DND-41 (cell line): ENCODE measurements at regions not wholly inside any gene's neighbourhood (a gene's known extent, or its start where the extent isn't known, plus 50 kb on each side); places are given as distances from the start of the nearest gene placed in this dataset.

ENCODE experiments used
- CTCF ChIP-seq: IDR thresholded peaks from 2 replicates; pipeline ENCODE4 v1.5.1; 2012; ENCODE audit warnings: borderline replicate concordance, low read length, moderate library complexity, mild to moderate bottlenecking; ENCODE audit not compliant: poor library complexity, severe bottlenecking; ENCODE audit errors: extremely low read depth
- EZH2 ChIP-seq: IDR thresholded peaks from 3 replicates; pipeline ENCODE4 v1.6.1; 2012; ENCODE audit warnings: borderline replicate concordance, low read depth, mild to moderate bottlenecking, moderate library complexity, low read length, inconsistent platforms; ENCODE audit not compliant: severe bottlenecking

GRCh38 chr6:84929212-84929611, 164.8 kb upstream of the TBX18 start:
- TF ChIP-seq CTCF (no peak), EZH2 (no peak)
